Suprapubic skin (tissue), 4 donors: ENCODE measurements at regions not wholly inside any gene's neighbourhood (a gene's known extent, or its start where the extent isn't known, plus 50 kb on each side); places are given as distances from the start of the nearest gene placed in this dataset.

ENCODE experiments used
- DNase-seq, 2 donors: peaks; one replicate each; pipeline ENCODE4 v3.0.0-alpha.2; 2019; ENCODE audit warnings: low spot score in 2 of 2
- H3K27ac ChIP-seq: fragments of 200-600 bp; sonication (generic); one replicate; pipeline ENCODE4 v1.5.1; 2019
- H3K27me3 ChIP-seq: fragments of 200-600 bp; sonication (generic); one replicate; pipeline ENCODE4 v1.5.1; 2019
- H3K36me3 ChIP-seq: fragments of 200-600 bp; sonication (generic); one replicate; pipeline ENCODE4 v1.5.1; 2019
- H3K4me1 ChIP-seq: fragments of 200-600 bp; sonication (generic); one replicate; pipeline ENCODE4 v1.5.1; 2019
- H3K4me3 ChIP-seq: fragments of 200-600 bp; sonication (generic); one replicate; pipeline ENCODE4 v1.5.1; 2019; ENCODE audit warnings: mild to moderate bottlenecking
- H3K9me3 ChIP-seq: fragments of 200-600 bp; sonication (generic); one replicate; pipeline ENCODE4 v1.5.1; 2019
- CTCF ChIP-seq, 2 donors: fragments of 200-600 bp in 1 of 2; fragments of 450-650 bp in 1 of 2; sonication (generic) in 1 of 2; IDR thresholded peaks; one replicate each; pipeline ENCODE4 v1.5.1; 2016 to 2019; ENCODE audit warnings: antibody characterized with exemption in 2 of 2, mild to moderate bottlenecking in 1 of 2, moderate library complexity in 1 of 2
- EP300 ChIP-seq: sonication (generic); formaldehyde crosslinking; IDR thresholded peaks from one replicate; pipeline ENCODE4 v1.6.1; 2017; ENCODE audit warnings: antibody characterized with exemption
- POLR2A ChIP-seq, 2 donors: fragments of 450-650 bp; IDR thresholded peaks; one replicate each; pipeline ENCODE4 v1.6.1; 2017; ENCODE audit warnings: antibody characterized with exemption in 2 of 2, mild to moderate bottlenecking in 2 of 2, moderate library complexity in 2 of 2
- POLR2AphosphoS5 ChIP-seq, 3 donors: sonication (generic); formaldehyde crosslinking; IDR thresholded peaks; one replicate each; pipeline ENCODE4 v1.6.1; 2017; ENCODE audit warnings: antibody characterized with exemption in 3 of 3
- WGBS: methylation state at CpG from one replicate; pipeline ENCODE4 v1.1.5; 2018; 5-methylcytosine and 5-hydroxymethylcytosine counted together

GRCh38 chr22:49099496-49100124, 728.1 kb downstream of the BRD1 start:
- WGBS = 14% methylated on average over 2 of the region's 15 CpGs
- H3K27me3 ChIP-seq = peaks cover 15% of the 10 kb centered on the region
- DNase-seq = no peak
- peak overlapping the region; percentile 30 for H3K27ac ChIP-seq
- H3K4me1 ChIP-seq = peaks cover 19% of the 10 kb centered on the region
- H3K36me3 ChIP-seq = no peaks in the 10 kb centered on the region
- TF ChIP-seq EP300 (no peak), POLR2AphosphoS5 (IDR thresholded peaks at IDR 0.05) (no peak), CTCF (IDR thresholded peaks at IDR 0.05) (no peak), POLR2A (IDR thresholded peaks at IDR 0.05) (no peak)
- H3K4me3 ChIP-seq = no peak overlapping the region
- H3K9me3 ChIP-seq = no peaks in the 10 kb centered on the region

- Histone ChIP-seq H3K4me3 (no peak overlapping the region), H3K9me3 (no peaks in the 10 kb centered on the region), H3K27me3 (peaks cover 13% of the 10 kb centered on the region), H3K4me1 (peaks cover 19% of the 10 kb centered on the region), H3K27ac (peak overlapping the region; percentile 30), H3K36me3 (no peaks in the 10 kb centered on the region)
- DNase-seq = peak in 1 of 2 donors; percentile 67
- TF ChIP-seq POLR2AphosphoS5 (IDR thresholded peaks at IDR 0.05) (no peak), CTCF (IDR thresholded peaks at IDR 0.05) (no peak), POLR2A (IDR thresholded peaks at IDR 0.05) (no peak)
- 93% methylated on average over 11 of the region's 14 CpGs for WGBS
Observed at GRCh38 chr22:49099089-49099488, 728.6 kb downstream of the BRD1 start.

GRCh38 chr22:49097966-49098365, 729.7 kb downstream of the BRD1 start:
- Histone ChIP-seq H3K4me3 (no peak overlapping the region), H3K27ac (no peak overlapping the region), H3K27me3 (peaks cover 17% of the 10 kb centered on the region), H3K36me3 (no peaks in the 10 kb centered on the region), H3K4me1 (peaks cover 19% of the 10 kb centered on the region), H3K9me3 (no peaks in the 10 kb centered on the region)
- no peak for DNase-seq
- TF ChIP-seq EP300 = no peak
- no peak for TF ChIP-seq CTCF (IDR thresholded peaks at IDR 0.05)
- no peak for TF ChIP-seq POLR2AphosphoS5 (IDR thresholded peaks at IDR 0.05)
- TF ChIP-seq POLR2A (IDR thresholded peaks at IDR 0.05) = no peak
- 73% methylated on average over 10 of the region's 10 CpGs for WGBS

- 92% methylated on average over 19 of the region's 20 CpGs for WGBS
- DNase-seq = no peak
- Histone ChIP-seq H3K27me3 (peaks cover 21% of the 10 kb centered on the region), H3K9me3 (no peaks in the 10 kb centered on the region), H3K36me3 (no peaks in the 10 kb centered on the region), H3K4me3 (no peak overlapping the region), H3K4me1 (peaks cover 22% of the 10 kb centered on the region), H3K27ac (no peak overlapping the region)
- TF ChIP-seq POLR2A (IDR thresholded peaks at IDR 0.05) (no peak), POLR2AphosphoS5 (IDR thresholded peaks at IDR 0.05) (no peak), CTCF (IDR thresholded peaks at IDR 0.05) (no peak), EP300 (no peak)
Observed at GRCh38 chr22:49097171-49097925, 730.3 kb downstream of the BRD1 start.

- Histone ChIP-seq H3K9me3 (no peaks in the 10 kb centered on the region), H3K27me3 (peaks cover 21% of the 10 kb centered on the region), H3K36me3 (no peaks in the 10 kb centered on the region), H3K4me3 (no peak overlapping the region), H3K27ac (no peak overlapping the region), H3K4me1 (peaks cover 26% of the 10 kb centered on the region)
- no peak for TF ChIP-seq POLR2A (IDR thresholded peaks at IDR 0.05)
- no peak for TF ChIP-seq EP300
- no peak for TF ChIP-seq CTCF (IDR thresholded peaks at IDR 0.05)
- TF ChIP-seq POLR2AphosphoS5 (IDR thresholded peaks at IDR 0.05) = no peak
- WGBS = 93% methylated on average over 9 of the region's 9 CpGs
- no peak for DNase-seq
Observed at GRCh38 chr22:49096476-49096875, 731.2 kb downstream of the BRD1 start.
